NB4 (cell line): ENCODE measurements at regions not wholly inside any gene's neighbourhood (a gene's known extent, or its start where the extent isn't known, plus 50 kb on each side); places are given as distances from the start of the nearest gene placed in this dataset.

Experiments
- DNase-seq: peaks from one replicate; pipeline ENCODE4 v3.0.0; 2010; ENCODE audit warnings: low read depth
- H3K4me3 ChIP-seq: one replicate; pipeline ENCODE4 v1.5.1; 2011; ENCODE audit warnings: mild to moderate bottlenecking, low read depth, low read length, moderate library complexity
- MAX ChIP-seq: IDR thresholded peaks from 2 replicates; pipeline ENCODE4 v1.6.1; 2011; ENCODE audit warnings: low read depth, low read length
- MYC ChIP-seq: IDR thresholded peaks from 2 replicates; pipeline ENCODE4 v1.6.1; 2011; ENCODE audit warnings: low read depth, low read length
- POLR2A ChIP-seq: IDR thresholded peaks from 2 replicates; pipeline ENCODE4 v1.6.1; 2011; ENCODE audit warnings: mild to moderate bottlenecking; ENCODE audit not compliant: insufficient read length; ENCODE audit errors: extremely low read depth
- TF ChIP-seq, protein P1 (sequence below): IDR thresholded peaks from one replicate; pipeline ENCODE4 v1.5.1; 2012; ENCODE audit warnings: low read depth, low read length

DNA sequence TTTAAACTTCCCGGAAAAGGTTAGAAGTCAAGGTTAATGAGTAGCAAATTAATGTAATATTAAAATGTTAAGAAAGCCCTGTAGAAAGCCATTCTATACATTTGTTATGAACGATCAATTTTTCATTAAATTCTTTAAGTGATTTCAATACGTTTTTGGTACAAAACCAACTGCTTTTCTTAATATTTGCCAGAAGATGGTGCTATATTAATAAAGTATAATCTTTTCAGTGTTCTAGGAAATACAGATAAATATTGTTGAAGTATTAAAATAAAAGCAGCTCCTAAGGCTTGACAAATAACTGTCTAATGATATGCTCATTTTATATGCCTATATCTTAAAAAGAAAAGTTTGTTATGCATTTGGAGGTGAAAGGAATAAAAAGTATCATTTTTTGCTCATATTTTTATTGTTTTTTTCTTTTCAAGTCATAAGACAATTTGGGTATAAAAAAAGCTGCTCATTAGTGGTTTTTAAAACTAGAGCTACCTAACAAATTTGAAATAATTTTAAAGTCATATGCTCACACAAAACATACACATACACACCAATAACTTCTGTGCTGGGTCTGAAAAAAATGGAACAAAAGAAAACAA lies 130.3 kb upstream of the POT1 start:
- no peak for TF ChIP-seq POLR2A
- DNase-seq = peak; percentile 7
- H3K4me3 ChIP-seq = no peak overlapping the region

GRCh38 chr7:125057963-125058362 lies 128.3 kb upstream of the POT1 start:
- TF ChIP-seq MYC (no peak), MAX (no peak), POLR2A (no peak)
- TF ChIP-seq, protein P1, sequence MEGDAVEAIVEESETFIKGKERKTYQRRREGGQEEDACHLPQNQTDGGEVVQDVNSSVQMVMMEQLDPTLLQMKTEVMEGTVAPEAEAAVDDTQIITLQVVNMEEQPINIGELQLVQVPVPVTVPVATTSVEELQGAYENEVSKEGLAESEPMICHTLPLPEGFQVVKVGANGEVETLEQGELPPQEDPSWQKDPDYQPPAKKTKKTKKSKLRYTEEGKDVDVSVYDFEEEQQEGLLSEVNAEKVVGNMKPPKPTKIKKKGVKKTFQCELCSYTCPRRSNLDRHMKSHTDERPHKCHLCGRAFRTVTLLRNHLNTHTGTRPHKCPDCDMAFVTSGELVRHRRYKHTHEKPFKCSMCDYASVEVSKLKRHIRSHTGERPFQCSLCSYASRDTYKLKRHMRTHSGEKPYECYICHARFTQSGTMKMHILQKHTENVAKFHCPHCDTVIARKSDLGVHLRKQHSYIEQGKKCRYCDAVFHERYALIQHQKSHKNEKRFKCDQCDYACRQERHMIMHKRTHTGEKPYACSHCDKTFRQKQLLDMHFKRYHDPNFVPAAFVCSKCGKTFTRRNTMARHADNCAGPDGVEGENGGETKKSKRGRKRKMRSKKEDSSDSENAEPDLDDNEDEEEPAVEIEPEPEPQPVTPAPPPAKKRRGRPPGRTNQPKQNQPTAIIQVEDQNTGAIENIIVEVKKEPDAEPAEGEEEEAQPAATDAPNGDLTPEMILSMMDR = no peak
- no peak for DNase-seq
- no peak overlapping the region for H3K4me3 ChIP-seq

DNA sequence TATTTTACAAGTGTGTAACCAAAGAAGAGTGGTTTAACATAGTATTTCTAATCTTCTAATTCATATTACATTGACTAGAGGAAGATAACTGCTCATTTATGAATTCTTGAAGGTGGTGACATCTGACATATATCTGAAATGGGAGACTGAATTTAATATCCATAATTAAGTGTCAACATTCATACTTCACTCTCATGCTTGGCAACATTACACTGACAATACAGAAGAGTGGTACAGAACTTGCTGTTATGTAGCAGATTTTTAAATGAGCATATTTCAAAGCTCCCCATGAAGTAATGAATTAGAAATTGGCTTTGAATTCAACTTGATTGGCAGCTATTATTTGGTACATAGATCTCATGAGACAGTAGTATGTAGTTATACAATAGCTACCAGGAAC lies 125.8 kb upstream of the POT1 start:
- TF ChIP-seq MAX (no peak), POLR2A (no peak), MYC (no peak)
- TF ChIP-seq, protein P1 = no peak
- no peak for DNase-seq
- no peak overlapping the region for H3K4me3 ChIP-seq

GRCh38 chr7:125046767-125047166 lies 117.1 kb upstream of the POT1 start:
- DNase-seq = no peak
- H3K4me3 ChIP-seq = no peak overlapping the region
- TF ChIP-seq, protein P1 = no peak
- no peak for TF ChIP-seq MAX
- no peak for TF ChIP-seq POLR2A
- no peak for TF ChIP-seq MYC

DNA sequence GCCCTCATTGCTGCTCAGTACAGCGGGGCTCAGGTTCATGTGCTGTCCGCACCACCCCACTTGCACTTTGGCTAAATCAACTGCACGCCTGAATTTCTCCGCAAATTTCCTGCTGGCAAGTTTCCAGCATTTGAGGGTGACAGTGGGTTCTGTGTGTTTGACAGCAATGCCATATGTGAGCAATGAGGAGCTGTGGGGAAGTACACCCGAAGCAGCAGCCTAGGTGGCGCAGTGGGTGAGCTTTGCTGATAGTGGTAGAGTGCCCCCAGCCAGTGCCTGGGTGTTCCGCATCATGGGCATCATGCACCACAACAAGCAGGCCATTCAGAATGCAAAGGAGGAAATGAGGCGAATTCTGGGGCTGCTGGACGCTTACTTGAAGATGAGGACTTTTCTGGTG lies 103.9 kb upstream of the POT1 start:
- no peak overlapping the region for H3K4me3 ChIP-seq
- no peak for TF ChIP-seq MAX
- TF ChIP-seq, protein P1 = no peak
- TF ChIP-seq MYC = no peak
- TF ChIP-seq POLR2A = no peak
- peak; percentile 7 for DNase-seq

- no peak overlapping the region for H3K4me3 ChIP-seq
- TF ChIP-seq POLR2A (no peak), MYC (no peak)
- no peak for DNase-seq
Measured at GRCh38 chr7:125032943-125033342, 103.3 kb upstream of the POT1 start.

DNA sequence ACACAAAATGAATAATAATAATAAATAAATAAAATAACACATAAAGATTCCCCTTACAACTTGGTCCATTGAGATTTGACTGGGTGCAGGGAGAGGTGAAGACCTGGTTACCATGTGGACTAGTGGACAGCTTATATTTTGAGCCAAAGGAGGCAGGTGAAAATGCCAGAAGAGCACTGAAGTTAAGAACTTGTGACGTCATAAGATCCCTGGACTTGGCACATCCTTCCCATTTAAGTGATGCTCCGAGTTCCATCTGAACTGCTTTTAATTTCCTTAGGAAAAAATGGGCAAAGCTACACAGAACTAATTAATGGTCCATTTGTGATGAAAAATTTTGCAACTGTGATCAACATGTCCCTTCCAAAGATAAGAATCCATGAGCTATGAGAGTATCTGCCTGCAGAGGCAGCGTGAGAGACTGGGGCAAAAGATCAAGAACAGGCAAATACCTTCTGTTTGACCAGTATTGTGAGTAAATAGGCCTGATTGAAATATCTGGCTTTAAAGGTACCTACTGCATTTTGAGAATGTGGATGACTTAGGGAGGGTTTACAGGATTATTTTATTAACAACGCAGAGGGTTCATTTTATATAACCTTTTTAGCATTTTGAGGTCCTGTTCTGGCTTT lies 101.2 kb upstream of the POT1 start:
- TF ChIP-seq MYC (no peak), MAX (no peak), POLR2A (no peak)
- TF ChIP-seq, protein P1 = no peak
- no peak for DNase-seq
- H3K4me3 ChIP-seq = no peak overlapping the region
